CD14-positive monocyte (primary cell): ENCODE measurements at regions not wholly inside any gene's neighbourhood (a gene's known extent, or its start where the extent isn't known, plus 50 kb on each side); places are given as distances from the start of the nearest gene placed in this dataset.

ENCODE experiments used
- DNase-seq, 3 donors: peaks; one replicate each; pipeline ENCODE4 v3.0.0-alpha.2; 2011 to 2022
- H2AFZ ChIP-seq: 2 replicates; pipeline ENCODE4 v1.6.0; 2012; ENCODE audit warnings: mild to moderate bottlenecking, low read depth, low read length, inconsistent platforms; ENCODE audit not compliant: insufficient read depth, poor library complexity, severe bottlenecking
- H3K27ac ChIP-seq, 2 donors: 1 replicate in 1 of 2; 2 replicates in 1 of 2; pipeline ENCODE4 v1.5.1; 2012 to 2013; ENCODE audit warnings: low read length in 2 of 2, control low read depth in 1 of 2, inconsistent platforms in 1 of 2, low read depth in 1 of 2, mild to moderate bottlenecking in 1 of 2
- H3K27me3 ChIP-seq, 2 donors: one replicate each; pipeline versions ENCODE4 v1.6.0 to v1.6.1; 2011 to 2013; ENCODE audit warnings: low read length in 2 of 2; ENCODE audit not compliant: control insufficient read depth in 2 of 2, insufficient read depth in 2 of 2
- H3K36me3 ChIP-seq, 2 donors: replicated peaks in 1 of 2; 1 replicate in 1 of 2; 2 replicates in 1 of 2; pipeline versions ENCODE4 v1.5.1 to v1.6.1; 2012 to 2013; ENCODE audit warnings: low read length in 2 of 2, control low read depth in 1 of 2, inconsistent platforms in 1 of 2, mild to moderate bottlenecking in 1 of 2; ENCODE audit not compliant: insufficient read depth in 2 of 2, control insufficient read depth in 1 of 2
- H3K4me1 ChIP-seq, 2 donors: 1 replicate in 1 of 2; 2 replicates in 1 of 2; pipeline versions ENCODE4 v1.5.1 to v1.6.1; 2012 to 2013; ENCODE audit warnings: low read length in 2 of 2, control low read depth in 1 of 2, inconsistent platforms in 1 of 2, mild to moderate bottlenecking in 1 of 2, moderate library complexity in 1 of 2; ENCODE audit not compliant: insufficient read depth in 2 of 2, control insufficient read depth in 1 of 2
- H3K4me2 ChIP-seq: replicated peaks from 2 replicates; pipeline ENCODE3; 2012; ENCODE audit warnings: low read length, moderate library complexity, mild to moderate bottlenecking; ENCODE audit not compliant: poor library complexity, severe bottlenecking; ENCODE audit errors: extremely low read depth
- H3K4me3 ChIP-seq, 3 experiments: fragments of 200-600 bp in 1 of 3; sonication (generic) in 1 of 3; replicated peaks in 1 of 3; 1 replicate in 2 of 3; 2 replicates in 1 of 3; pipeline ENCODE4 v1.5.1; 2011 to 2013; ENCODE audit warnings: low read length in 3 of 3, mild to moderate bottlenecking in 3 of 3, control low read depth in 2 of 3, low read depth in 2 of 3, inconsistent platforms in 1 of 3, moderate library complexity in 1 of 3
- H3K79me2 ChIP-seq: 2 replicates; pipeline ENCODE4 v1.6.0; 2012; ENCODE audit warnings: mild to moderate bottlenecking, control low read depth, inconsistent platforms, low read length, moderate library complexity; ENCODE audit not compliant: insufficient read depth
- H3K9ac ChIP-seq: 2 replicates; pipeline ENCODE4 v1.6.0; 2017; ENCODE audit warnings: low read length, mild to moderate bottlenecking; ENCODE audit not compliant: insufficient read depth, poor library complexity, severe bottlenecking
- H3K9me3 ChIP-seq, 2 donors: replicated peaks in 1 of 2; 1 replicate in 1 of 2; 2 replicates in 1 of 2; pipeline versions ENCODE4 v1.5.1 to v1.6.1; 2012 to 2013; ENCODE audit warnings: low read length in 2 of 2, control low read depth in 1 of 2; ENCODE audit not compliant: control insufficient read depth in 1 of 2, insufficient read depth in 1 of 2
- H4K20me1 ChIP-seq: 2 replicates; pipeline ENCODE4 v1.6.0; 2012; ENCODE audit warnings: mild to moderate bottlenecking, low read length, control low read depth, moderate library complexity; ENCODE audit not compliant: insufficient read depth
- H3K27ac Mint-ChIP-seq, 7 donors: one replicate each; pipeline ENCODE4 v1.8.0; 2020; ENCODE audit warnings: mild to moderate bottlenecking in 7 of 7, mixed read lengths in 7 of 7, moderate library complexity in 6 of 7, inconsistent platforms in 2 of 7
- H3K27me3 Mint-ChIP-seq, 3 donors: one replicate each; pipeline ENCODE4 v1.8.0; 2021 to 2022; ENCODE audit warnings: low read depth in 3 of 3, mild to moderate bottlenecking in 3 of 3, mixed read lengths in 3 of 3, moderate library complexity in 3 of 3, inconsistent platforms in 1 of 3
- H3K36me3 Mint-ChIP-seq, 2 donors: one replicate each; pipeline ENCODE4 v1.8.0; 2020; ENCODE audit warnings: mixed read lengths in 2 of 2, inconsistent platforms in 1 of 2, mild to moderate bottlenecking in 1 of 2
- H3K4me1 Mint-ChIP-seq: one replicate; pipeline ENCODE4 v1.8.0; 2020; ENCODE audit warnings: mild to moderate bottlenecking, mixed read lengths
- H3K4me3 Mint-ChIP-seq, 2 donors: one replicate each; pipeline ENCODE4 v1.8.0; 2020; ENCODE audit warnings: mild to moderate bottlenecking in 2 of 2, mixed read lengths in 2 of 2, moderate library complexity in 1 of 2
- H3K9me3 Mint-ChIP-seq, 7 donors: one replicate each; pipeline ENCODE4 v1.8.0; 2020 to 2022; ENCODE audit warnings: mixed read lengths in 7 of 7, mild to moderate bottlenecking in 6 of 7, moderate library complexity in 6 of 7, inconsistent platforms in 2 of 7
- CTCF ChIP-seq: fragments of 200-600 bp; IDR thresholded peaks from one replicate; pipeline ENCODE4 v1.8.0; 2022; ENCODE audit warnings: antibody characterized with exemption, mild to moderate bottlenecking
- WGBS: methylation state at CpG from one replicate; pipeline ENCODE4 v1.1.5; 2013; ENCODE audit warnings: missing lambda C conversion rate; ENCODE audit not compliant: insufficient coverage; 5-methylcytosine and 5-hydroxymethylcytosine counted together
- intact Hi-C, 2 donors: fragments of 100-400 bp; cut with micrococcal nuclease; formaldehyde crosslinking; loops; one replicate each; pipeline versions ENCODE4 v1.15.0 to v1.15.1; 2023

GRCh38 chr13:90952326-90952725 is 395.2 kb upstream of the MIR17HG start:
- H3K27me3 ChIP-seq: no peaks in the 10 kb centered on the region
- H3K4me1 Mint-ChIP-seq: no peaks in the 10 kb centered on the region

DNA sequence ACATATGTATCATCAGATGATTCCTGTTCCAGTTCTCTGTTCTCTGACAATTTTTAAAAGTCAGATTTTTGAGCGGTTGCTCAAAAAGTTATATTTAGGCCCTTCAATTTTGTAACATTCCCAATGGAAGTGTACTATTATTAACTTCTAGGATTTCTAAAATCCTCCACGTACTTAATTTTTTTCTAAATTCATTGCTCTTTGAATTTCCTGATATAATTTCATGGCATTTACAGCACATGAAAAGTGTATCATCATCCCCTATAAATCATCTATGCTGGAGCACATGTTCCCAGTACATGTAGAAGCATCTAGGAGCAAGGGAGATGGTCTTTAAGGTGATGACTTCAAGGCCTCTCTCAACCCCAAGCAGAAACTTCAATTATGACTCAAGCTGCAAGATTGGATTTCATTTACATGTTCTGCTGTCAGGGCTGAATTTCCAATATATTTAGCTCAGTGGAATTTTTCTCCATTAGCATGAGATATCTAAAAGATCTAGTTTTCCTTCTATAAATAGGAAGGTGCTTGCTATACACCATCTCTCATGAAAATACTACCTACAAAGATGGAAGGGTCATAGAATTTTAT is 392.8 kb upstream of the MIR17HG start:
- no peaks in the 10 kb centered on the region for H3K4me1 ChIP-seq
- no peaks in the 10 kb centered on the region for H4K20me1 ChIP-seq
- TF ChIP-seq CTCF: no peak
- no peaks in the 10 kb centered on the region for H3K79me2 ChIP-seq
- no peaks in the 10 kb centered on the region for H3K27me3 ChIP-seq
- no peak for DNase-seq
- no peak overlapping the region for H3K4me2 ChIP-seq
- no peak overlapping the region for H3K27ac ChIP-seq
- Mint-ChIP-seq H3K27ac (no peak overlapping the region), H3K4me3 (no peak overlapping the region), H3K36me3 (no peaks in the 10 kb centered on the region), H3K9me3 (peaks cover 0 to 4% (median 0%) of the 10 kb centered on the region in 7 donors), H3K27me3 (peaks cover 0 to 2% (median 0%) of the 10 kb centered on the region in 3 donors), H3K4me1 (no peaks in the 10 kb centered on the region)
- no CpG with 5 or more reads among the region's 2 CpGs for WGBS
- H3K4me3 ChIP-seq: no peak overlapping the region
- no peaks in the 10 kb centered on the region for H3K36me3 ChIP-seq
- no peak overlapping the region for H2AFZ ChIP-seq
- no peaks in the 10 kb centered on the region for H3K9me3 ChIP-seq
- H3K9ac ChIP-seq: no peak overlapping the region
- intact Hi-C loops: no loop called here

More at GRCh38 chr13:90952326-90952725, 395.2 kb upstream of the MIR17HG start:
- Mint-ChIP-seq H3K4me3 (no peak overlapping the region), H3K9me3 (peaks cover 0 to 11% (median 1%) of the 10 kb centered on the region in 7 donors), H3K27me3 (no peaks in the 10 kb centered on the region), H3K27ac (no peak overlapping the region), H3K36me3 (no peaks in the 10 kb centered on the region)
- Histone ChIP-seq H3K36me3 (no peaks in the 10 kb centered on the region), H3K9ac (no peak overlapping the region), H2AFZ (no peak overlapping the region), H3K27ac (no peak overlapping the region), H3K9me3 (peaks cover 0 to 6% of the 10 kb centered on the region in 2 donors), H3K4me2 (no peak overlapping the region), H3K79me2 (no peaks in the 10 kb centered on the region), H4K20me1 (no peaks in the 10 kb centered on the region), H3K4me3 (no peak overlapping the region), H3K4me1 (no peaks in the 10 kb centered on the region)
- TF ChIP-seq CTCF: no peak
- WGBS: no CpG with 5 or more reads among the region's 1 CpG
- DNase-seq: no peak
- intact Hi-C loops: no loop called here
